Fibroblast of skin of right quadriceps (primary cell): ENCODE measurements at regions not wholly inside any gene's neighbourhood (a gene's known extent, or its start where the extent isn't known, plus 50 kb on each side); places are given as distances from the start of the nearest gene placed in this dataset.
"Not testable (repeated sequence)": the region's sequence is repeated elsewhere in the genome, so short reads cannot be mapped to it uniquely, and the experiment has no call there.

Experiments used
- DNase-seq: peaks from one replicate; pipeline ENCODE4 v3.0.0-alpha.2; 2013

GRCh38 chr2:143946436-143947391, 573.2 kb downstream of the ZEB2 start:
- peak; percentile 86 for DNase-seq

DNA sequence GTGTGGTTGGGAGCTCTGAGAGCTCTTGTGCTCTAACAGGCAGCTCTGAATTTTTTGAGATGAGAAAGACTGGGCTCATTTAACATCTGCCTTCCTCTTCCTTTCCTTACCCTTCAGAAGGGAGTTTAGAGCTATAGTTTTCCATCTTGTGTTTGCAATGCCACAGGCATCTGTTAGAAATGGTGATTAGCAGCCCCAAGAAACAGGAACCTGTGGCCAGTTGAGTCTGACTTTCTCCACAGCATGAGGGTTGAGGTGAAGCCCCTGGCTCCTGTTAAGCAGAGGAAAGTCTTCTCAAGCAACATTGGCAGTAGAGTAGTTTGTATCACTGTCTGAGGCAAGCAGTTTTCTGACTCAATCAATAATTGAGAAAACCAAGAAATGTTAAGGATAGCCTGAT, 577.4 kb downstream of the ZEB2 start:
- DNase-seq, result no peak

- DNase-seq, result no peak
These were observed 579.2 kb downstream of the ZEB2 start for GRCh38 chr2:143940720-143941119.

GRCh38 chr2:143939626-143940330, 580.1 kb downstream of the ZEB2 start:
- peak; percentile 71 for DNase-seq

GRCh38 chr2:143937723-143938350, 582.1 kb downstream of the ZEB2 start:
- no peak for DNase-seq

DNA sequence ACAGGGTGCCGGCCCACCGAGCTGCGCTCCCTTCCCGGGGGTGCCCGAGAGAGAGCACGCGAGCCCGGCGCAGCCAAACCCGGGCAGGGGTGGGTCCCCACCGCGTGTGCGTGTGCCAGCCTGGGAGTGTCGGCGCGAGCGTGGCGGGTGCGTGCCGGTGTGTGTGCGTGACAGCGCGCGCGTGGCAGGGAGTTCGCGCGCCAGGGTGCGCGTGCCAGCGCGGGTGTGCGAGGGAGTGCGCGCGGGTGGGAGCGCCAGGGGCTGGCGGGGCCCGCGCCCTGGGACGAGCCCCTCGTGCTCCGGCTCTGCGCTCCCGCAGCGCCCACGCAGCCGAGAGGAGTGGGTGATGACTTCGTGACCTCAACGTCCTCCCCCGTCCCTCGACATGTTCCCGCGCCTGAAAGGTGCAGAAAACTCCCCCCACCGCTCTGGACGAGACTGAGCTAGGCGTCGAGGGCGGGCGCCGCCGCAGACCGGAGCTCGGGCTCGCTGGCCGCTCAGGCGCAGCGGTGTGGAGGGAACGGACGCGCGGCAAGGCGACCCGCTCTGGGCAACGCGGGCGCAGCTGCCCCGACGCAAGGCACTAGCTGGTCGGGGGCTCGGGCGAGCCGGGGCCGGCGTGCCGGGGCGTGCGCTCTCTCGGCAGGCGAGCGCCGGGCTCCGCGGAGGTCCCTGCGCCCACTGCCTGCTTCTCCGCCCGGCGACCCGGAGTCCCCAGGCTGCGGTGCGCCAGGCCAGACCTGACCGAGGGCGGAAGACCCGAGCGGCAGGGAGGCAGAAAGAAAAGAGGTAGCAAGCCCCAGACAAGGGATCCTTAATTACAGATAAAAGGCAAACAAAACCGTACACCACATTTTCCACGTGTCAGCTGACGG, 582.8 kb downstream of the ZEB2 start:
- DNase-seq, result peak; percentile 41

DNA sequence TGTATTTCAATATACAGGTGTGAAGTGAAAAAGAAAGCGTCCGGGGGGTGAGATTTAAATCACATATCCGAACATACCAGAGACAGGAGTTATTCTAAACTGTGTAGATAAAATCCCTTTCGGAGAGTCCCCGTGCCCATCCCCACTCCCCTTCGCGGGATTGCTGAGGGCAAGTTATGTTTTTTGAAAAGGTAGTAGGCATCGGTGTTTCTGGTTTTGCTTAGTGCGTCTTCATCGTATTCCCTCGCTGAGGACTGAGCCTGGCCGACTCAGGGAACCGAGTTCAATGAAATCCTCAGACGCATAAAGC, 583.4 kb downstream of the ZEB2 start:
- DNase-seq, result peak; percentile 32

- no peak for DNase-seq
These were observed 584.5 kb downstream of the ZEB2 start for GRCh38 chr2:143935482-143935752.

DNA sequence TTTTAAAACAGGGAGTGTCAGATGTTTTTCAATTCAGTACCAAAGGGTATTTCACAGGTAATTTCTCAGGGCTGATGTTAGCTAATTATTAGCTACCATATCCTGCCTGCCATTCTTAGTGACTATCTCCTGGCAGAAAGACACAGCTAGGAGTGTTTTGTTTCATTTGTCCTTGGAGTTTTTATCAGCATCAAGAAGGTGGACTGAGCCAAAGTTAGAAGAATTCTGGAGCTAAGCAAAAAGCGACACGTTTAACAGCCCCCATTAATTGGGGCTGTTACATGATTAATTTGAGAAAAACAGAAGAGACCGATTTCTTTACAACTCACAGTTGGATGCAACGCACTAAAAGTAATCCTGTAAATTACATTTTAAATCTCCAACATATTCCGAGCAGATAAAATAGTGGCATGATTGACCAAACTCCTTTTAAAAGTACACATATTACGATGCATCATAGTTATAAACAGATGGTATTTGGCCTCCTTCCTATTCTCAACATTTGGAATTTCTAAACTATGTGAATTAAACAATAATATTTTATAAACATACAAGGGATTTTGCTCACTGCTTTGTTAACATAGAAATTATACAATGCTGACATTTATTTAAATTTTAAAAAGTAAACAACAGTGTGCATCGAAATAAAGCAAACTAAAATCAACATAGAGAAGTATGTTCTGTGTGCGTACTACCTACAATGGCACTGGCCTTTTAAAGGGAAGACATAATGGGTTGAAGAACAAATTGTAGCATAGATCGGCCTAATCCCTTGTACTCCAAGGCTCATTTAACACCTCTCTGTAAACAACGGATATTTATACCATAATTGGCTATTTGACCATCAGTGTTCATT, 585.1 kb downstream of the ZEB2 start:
- DNase-seq, result no peak

DNA sequence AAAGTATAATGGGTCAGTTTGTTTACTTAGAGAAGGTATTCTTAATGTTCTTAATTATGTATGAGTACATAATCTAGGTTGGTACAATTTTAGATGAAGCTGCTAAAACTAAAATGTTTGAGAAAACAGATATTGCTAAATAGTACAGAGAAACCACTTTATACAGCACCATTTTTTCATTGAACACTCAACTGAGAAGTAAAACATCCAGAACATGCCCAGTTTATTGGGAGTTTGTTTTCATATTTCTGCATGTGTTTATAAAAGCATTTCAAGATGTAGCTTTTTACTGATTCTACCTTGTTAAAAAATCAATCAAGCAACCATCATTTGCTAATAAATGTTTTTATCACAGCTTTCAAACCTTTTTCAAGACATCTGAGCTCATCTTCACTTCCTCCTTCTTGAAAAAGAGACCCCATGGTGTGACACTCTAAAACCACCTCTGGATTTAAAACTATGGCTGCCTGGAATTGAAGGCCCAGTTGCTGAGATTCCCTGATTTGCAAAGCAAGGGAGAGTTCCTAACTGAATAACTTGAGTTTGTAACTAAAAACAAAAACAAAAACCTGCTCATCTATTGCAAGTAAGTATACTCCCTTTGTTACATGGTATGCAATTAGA, 585.9 kb downstream of the ZEB2 start:
- DNase-seq, result no peak

DNA sequence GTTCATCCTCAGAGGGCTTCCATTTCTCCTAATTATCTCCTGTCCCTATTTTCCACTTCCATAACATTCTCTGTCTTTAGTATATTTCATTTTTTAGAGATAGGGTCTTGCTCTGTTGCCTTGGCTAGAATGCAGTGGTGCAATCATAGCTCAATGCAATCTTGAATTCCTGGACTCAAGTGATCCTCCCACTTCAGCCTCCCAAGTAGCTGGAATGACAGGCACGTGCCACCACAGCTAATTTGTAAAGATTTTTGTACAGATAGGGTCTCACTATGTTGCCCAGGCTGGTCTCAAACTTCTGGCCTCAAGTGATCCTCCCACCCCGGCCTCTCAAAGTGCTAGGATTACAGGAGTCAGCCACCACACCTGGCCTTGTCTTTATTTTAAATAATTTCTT, 589.0 kb downstream of the ZEB2 start:
- DNase-seq, result no peak

GRCh38 chr2:143928613-143929012, 591.3 kb downstream of the ZEB2 start:
- no peak for DNase-seq

DNA sequence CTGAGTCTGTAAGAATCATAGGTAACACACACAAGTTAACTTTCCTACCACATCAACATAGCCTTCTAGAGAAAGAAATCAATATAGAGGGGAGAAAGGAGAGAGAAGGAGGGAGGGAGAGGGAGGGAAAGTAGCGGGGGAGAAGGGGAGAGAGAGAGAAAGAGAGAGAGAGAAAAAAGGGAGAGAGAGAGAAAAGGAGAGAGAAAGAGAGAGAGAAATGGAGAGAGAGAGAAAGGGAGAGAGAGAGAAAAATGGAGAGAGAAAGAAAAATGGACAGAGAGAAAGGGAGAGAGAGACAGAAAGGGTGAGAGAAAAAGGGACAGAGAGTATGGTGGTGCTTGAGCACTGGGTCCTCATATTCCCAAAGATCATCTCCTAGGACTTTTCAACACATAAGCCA, 591.7 kb downstream of the ZEB2 start:
- DNase-seq, result no peak

- DNase-seq, result no peak
These were observed 593.2 kb downstream of the ZEB2 start for GRCh38 chr2:143926736-143927135.

DNA sequence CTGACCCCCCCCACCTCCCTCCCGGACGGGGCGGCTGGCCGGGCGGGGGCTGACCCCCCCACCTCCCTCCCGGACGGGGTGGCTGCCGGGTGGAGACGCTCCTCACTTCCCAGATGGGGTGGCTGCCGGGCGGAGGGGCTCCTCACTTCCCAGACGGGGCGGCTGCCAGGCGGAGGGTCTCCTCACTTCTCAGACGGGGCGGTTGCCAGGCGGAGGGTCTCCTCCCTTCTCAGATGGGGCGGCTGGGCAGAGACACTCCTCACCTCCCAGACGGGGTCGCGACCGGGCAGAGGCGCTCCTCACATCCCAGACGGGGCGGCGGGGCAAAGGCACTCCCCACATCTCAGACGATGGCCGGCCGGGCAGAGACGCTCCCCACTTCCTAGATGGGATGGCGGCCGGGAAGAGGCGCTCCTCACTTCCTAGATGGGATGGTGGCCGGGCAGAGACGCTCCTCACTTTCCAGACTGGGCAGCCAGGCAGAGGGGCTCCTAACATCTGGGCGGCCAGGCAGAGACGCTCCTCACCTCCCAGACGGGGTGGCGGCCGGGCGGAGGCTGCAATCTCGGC, 597.6 kb downstream of the ZEB2 start:
- not testable (repeated sequence) for DNase-seq

DNA sequence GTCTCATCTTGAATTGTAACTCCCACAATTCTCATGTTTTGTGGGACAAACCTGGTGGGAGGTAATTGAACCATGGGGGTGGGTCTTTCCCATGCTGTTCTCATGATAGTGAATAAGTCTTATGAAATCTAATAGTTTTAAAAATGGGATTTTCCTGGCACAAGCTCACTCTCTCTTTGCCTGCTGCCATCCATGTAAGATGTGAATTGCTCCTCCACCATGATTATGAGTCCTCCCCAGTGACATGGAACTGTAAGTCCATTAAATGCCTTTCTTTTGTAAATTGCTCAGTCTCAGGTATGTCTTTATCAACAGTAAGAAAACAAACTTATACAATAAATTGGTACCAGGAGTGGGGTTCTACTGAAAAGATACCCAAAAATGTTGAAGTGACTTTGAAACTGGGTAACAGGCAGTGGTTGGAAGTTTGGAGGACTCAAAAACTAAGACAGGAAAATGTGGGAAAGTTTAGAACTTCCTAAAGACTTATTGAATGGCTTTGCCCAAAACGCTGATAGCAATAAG, 601.4 kb downstream of the ZEB2 start:
- DNase-seq, result no peak

GRCh38 chr2:143916781-143917180, 603.1 kb downstream of the ZEB2 start:
- DNase-seq, result no peak

- peak; percentile 43 for DNase-seq
These were observed 610.2 kb downstream of the ZEB2 start for GRCh38 chr2:143909577-143910353.

GRCh38 chr2:143908843-143909242, 611.1 kb downstream of the ZEB2 start:
- DNase-seq, result no peak

DNA sequence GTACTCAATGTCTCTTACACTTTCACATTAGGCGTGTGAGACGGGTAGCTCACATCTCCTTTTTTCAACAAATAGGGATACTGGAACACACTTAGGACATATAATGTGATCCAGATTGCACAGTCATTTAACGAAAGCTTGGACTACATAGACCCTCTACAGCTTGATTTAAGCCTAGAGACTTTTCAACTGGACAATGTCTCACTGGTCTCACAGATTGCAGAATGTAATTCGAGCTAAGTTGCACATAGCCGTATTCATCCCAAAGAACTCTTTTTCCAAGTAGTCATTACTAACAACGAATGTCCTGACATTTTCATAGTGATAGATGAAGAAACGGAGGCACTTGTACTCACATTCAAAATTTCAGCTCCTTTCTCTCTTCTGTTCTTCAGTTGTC, 612.1 kb downstream of the ZEB2 start:
- DNase-seq, result peak; percentile 53
